NCI-H146 (cell line): ENCODE measurements at regions not wholly inside any gene's neighbourhood (a gene's known extent, or its start where the extent isn't known, plus 50 kb on each side); places are given as distances from the start of the nearest gene placed in this dataset.
"Not testable (repeated sequence)": the region's sequence is repeated elsewhere in the genome, so short reads cannot be mapped to it uniquely, and the experiment has no call there.

ENCODE experiments used
- DNase-seq: peaks from one replicate; lab custom pipeline; 2025; lab: John Stamatoyannopoulos, UW

GRCh38 chr4:14317351-14317750 lies 684.9 kb upstream of the CPEB2 start:
- no peak for DNase-seq

GRCh38 chr4:14318671-14319070 lies 683.6 kb upstream of the CPEB2 start:
- DNase-seq, result no peak

DNA sequence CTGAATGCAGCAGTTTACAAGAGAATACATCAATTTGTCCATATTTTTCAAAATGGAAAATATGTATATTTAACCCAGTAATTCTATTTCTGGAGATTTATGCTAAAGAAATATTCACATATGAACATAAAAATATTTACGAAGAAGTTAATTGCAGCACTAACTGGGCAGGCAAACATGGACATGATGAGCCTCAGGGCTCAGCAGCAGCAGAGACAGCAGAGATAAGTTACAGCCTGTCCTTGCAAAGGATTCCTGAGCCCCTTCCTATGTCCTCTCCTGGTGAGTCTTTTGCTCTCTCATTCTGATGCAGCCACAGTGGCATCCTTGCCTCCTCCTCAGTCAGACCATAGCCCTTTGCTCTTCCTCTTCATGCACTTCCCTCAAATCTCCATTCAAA lies 680.6 kb upstream of the CPEB2 start:
- no peak for DNase-seq

DNA sequence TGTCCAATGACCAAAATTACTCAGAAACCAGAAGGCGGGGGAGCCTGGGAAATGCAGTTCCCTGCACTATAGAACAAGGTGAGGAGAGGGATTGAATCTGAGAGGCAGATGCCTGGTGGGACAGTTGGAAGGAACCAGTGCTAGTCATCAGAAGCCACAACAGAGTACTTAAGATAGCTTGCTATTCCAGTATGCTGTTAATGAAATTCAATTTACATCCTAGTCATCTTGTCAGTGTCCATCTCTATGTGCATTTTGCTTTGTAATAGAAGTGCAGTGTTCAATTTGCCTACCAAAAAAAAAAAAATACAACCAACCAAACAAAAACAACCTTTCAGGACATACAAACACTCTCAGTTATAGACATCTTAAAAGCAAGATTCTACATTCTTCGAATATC lies 679.1 kb upstream of the CPEB2 start:
- DNase-seq, result no peak

DNA sequence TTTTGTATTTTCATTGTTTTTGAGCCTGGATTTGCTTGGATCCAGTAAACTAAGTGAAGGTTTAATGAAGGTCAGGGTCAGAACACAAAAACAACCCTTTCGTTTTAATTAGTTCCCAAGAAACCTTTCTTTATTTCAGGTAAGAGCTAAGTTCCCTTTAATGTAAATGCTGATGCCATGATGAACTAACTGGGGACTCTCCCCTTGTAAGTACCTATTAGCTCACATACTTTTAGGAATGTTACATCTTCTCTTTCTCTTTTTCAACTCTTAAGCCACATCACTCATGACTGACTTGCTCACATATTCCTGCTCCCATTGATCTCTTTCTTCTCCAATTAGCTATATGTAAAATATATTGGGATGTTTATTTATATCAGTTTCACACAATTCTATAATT lies 673.1 kb upstream of the CPEB2 start:
- DNase-seq, result no peak

GRCh38 chr4:14333616-14334015 lies 668.7 kb upstream of the CPEB2 start:
- DNase-seq, result no peak

DNA sequence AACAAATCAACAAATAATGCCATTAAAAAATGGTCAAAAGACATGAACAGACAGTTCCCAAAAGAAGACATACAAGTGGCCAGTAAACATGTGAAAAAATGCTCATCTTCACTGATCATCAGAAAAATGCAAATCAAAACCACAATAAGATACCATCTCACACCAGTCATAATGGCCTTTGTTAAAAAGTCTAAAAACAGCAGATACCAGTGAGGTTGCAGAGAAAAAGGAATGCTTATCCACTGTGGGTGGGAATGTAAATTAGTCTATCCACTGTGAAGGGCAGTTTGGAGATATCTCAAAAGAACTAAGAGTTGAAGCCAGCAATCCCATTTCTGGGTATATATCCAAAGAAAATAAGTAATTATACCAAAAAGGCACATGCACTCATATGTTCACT lies 668.1 kb upstream of the CPEB2 start:
- DNase-seq, result no peak

DNA sequence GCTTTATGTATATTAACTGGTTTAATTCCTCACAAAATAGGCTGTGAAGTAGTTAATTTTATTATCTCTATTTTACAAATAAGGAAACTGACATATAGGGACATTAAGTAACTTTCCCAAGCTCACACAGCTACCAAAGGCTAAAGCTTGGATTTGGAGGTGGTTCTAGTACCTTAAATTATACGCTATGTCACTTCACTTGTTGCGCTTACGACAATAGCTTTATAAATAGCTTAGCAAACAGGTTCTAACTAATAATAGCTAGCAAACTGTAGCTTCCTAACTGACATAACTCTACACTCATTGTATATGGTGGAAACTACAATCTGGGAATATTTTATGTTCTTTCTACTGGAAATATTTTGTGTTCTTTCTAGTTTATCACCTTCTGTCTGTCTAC lies 666.4 kb upstream of the CPEB2 start:
- no peak for DNase-seq

DNA sequence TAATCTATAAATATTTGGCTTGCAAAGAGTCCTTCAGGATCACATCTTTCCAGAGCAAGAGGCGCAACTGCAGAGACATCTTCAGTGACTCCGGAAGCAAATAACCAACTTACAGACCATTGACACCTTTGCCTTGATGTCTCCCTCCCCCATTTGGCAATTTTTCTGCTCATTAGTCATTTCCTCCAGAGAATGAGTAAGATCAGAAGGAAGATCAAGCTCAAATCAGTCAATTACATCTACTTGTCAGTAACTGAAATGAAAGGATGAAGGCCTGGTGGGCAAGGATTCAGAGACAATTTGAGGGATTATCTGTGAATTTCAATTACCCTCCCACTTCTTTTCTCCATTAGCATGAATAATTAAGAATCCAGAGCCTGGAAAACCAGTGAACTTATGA lies 665.6 kb upstream of the CPEB2 start:
- no peak for DNase-seq

- no peak for DNase-seq
Observed at GRCh38 chr4:14337892-14338584, 664.2 kb upstream of the CPEB2 start.

DNA sequence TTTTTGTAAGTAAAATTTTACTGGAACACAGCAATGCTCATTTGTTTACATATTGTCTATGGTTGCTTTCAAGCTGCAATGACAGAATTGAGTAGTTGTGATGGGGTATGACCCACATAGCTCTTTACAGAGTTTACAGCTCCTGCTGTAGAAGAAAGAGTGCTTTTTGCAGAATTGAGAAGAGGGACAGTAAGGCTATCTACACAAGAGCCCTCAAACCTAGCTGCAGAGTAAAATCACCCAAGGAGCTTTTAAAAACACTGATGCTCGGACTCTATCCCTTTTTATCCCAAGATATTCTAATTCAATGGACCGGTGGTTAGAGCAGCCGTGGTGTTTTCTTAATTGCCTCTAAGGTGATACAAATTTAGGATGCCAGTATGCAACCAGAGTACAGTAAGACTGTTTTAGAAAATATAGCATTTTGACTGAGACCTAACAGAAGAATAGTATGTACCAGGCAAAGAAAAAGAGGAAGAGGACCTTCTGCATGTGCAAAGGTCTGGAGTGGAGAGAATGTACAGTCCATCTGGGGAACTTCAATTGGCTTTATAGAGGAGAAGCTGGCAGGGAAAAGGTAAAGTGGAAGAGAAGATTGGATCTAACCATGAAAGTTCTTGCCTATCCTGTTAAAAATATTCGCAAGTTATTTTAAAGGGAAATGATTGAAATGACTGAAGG lies 663.6 kb upstream of the CPEB2 start:
- no peak for DNase-seq

- no peak for DNase-seq
Observed at GRCh38 chr4:14339715-14340114, 662.6 kb upstream of the CPEB2 start.

DNA sequence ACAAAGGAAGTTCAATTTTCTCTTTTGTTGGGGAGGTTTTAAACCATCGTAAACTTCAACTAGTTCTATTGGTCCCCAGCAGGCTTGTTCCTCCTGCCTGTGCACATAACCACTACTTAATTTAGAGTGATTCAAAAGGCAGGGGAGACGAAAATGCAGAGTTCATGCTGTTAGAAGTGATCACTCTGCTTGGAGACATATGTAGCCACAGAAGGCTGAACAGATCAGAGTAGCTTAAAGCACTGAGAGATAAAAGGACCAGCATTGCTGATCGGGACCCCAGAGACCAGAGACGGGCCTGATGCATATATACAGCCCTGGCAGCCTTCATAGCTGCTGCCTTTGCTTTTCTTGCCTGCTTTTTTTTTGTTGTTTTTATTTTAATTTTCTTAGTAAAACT lies 662.0 kb upstream of the CPEB2 start:
- no peak for DNase-seq

DNA sequence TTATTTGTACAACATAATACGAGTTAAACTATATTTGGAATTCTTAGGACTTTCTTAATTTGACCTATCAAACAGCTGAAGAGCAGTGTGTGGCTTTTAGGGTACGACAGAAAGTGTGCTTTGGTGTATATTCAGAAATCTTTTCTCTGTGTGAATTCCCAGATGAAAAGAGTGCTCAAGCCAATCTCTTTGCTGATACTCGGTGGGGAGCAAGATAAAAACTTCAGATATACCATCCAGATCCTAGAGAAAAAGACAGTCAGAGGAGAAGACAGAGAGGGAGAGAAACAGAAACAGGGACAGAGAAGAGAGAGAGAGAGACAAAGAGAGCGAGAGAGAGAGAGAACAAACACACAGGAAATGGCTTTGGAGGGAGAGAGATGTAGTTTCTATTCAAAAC lies 658.3 kb upstream of the CPEB2 start:
- no peak for DNase-seq

- no peak for DNase-seq
Observed at GRCh38 chr4:14345356-14345775, 656.9 kb upstream of the CPEB2 start.

DNA sequence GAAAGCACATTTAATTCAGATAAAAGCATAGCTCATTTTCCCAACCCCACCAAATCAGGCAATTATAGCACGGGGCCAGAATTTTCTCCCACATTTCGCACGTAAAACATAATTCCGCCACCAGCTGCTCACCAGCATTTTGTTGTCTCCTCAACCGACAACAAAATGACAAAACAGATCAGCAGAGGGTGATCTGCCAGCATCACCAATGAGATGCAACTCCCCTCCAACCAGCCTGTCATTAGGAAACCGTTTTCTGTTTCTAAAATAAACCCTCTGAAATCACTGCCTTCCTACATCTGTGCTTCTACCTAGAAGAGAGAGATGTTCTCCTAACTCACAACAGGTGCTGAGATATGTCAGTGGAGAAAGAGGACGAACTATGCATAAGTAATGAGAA lies 654.8 kb upstream of the CPEB2 start:
- DNase-seq, result no peak

DNA sequence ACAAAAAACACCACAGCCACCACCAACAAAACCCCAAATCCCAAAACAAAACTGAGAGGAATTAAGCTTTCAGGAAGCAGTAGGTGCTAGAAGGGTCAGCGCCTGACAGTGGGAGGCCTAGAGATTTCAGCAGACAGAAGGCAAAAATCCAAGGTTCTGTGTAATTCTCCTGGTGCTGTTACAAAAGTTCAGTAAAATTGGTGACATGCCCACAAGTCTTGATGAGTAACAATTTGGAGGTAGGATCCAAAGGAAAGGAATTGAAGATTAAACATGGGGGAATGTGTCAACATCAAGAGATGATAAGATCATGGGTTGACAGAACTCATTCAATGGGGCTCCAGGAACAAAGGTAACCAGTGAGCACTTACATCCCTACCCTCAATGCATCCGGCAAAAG lies 653.8 kb upstream of the CPEB2 start:
- no peak for DNase-seq

DNA sequence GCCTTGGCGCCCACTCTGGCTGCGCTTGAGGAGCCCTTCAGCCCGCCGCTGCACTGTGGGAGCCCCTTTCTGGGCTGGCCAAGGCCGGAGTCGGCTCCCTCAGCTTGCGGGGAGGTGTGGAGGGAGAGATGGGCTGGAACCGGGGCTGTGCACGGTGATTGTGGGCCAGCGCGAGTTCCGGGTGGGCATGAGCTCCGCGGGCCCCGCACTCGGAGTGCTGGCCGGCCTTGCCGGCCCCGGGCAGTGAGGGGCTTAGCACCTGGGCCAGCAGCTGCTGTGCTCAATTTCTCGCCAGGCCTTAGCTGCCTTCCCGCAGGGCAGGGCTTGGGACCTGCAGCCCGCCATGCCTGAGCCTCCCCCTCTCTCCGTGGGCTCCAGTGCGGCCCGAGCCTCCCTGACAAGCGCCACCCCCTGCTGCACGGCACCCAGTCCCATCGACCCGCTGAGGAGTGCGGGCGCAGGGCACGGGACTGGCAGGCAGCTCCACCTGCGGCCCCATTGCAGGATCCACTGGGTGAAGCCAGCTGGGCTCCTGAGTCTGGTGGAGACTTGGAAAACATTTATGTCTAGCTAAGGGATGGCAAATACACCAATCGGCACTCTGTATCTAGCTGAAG lies 643.6 kb upstream of the CPEB2 start:
- not testable (repeated sequence) for DNase-seq

- DNase-seq, result no peak
Observed at GRCh38 chr4:14359991-14360390, 642.3 kb upstream of the CPEB2 start.

GRCh38 chr4:14361084-14361483 lies 641.2 kb upstream of the CPEB2 start:
- DNase-seq, result no peak

DNA sequence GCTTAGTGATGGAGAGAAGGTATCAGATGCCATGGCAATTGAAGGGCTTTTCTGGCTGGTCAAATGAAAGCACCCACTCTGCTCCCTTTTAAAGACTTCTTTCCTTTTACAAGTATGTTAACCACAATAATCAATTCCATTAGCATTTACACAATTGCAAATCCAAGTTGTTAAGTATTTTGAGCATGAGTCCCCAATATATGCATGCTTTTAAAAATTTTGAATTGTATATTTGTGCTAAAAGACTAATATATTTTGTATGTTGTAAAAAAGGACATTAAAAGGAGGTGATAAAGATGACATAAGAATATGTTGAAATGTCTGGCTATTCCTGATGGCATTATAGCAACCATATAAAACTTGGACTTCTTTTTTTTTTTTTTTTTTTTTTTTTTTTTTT lies 639.9 kb upstream of the CPEB2 start:
- DNase-seq, result no peak

- DNase-seq, result no peak
Observed at GRCh38 chr4:14364953-14365536, 637.2 kb upstream of the CPEB2 start.

- no peak for DNase-seq
Observed at GRCh38 chr4:14368391-14368790, 633.9 kb upstream of the CPEB2 start.
